ENCODE measurements at regions not wholly inside any gene's neighbourhood (a gene's known extent, or its start where the extent isn't known, plus 50 kb on each side); places are given as distances from the start of the nearest gene placed in this dataset.

GRCh38 chr11:45745065-45745811 is 59.7 kb upstream of the SLC35C1 start:
- TF ChIP-seq CTCF (IDR thresholded peaks at IDR 0.05), result no peak
- no peak for TF ChIP-seq POLR2A (IDR thresholded peaks at IDR 0.05)
